Gastroesophageal sphincter (tissue), 4 donors: ENCODE measurements at regions not wholly inside any gene's neighbourhood (a gene's known extent, or its start where the extent isn't known, plus 50 kb on each side); places are given as distances from the start of the nearest gene placed in this dataset.

Source experiments
- ATAC-seq: fragments of 150-250 bp; one replicate; pipeline ENCODE4 v1.9.1; 2016; ENCODE audit warnings: mild to moderate bottlenecking, moderate library complexity
- H3K27ac ChIP-seq, 4 donors: fragments of 200-600 bp; sonication (generic) in 3 of 4; 1 replicate in 3 of 4; 2 replicates in 1 of 4; pipeline ENCODE4 v1.5.1; 2016 to 2019
- H3K27me3 ChIP-seq: fragments of 200-600 bp; sonication (generic); one replicate; pipeline ENCODE4 v1.5.1; 2019
- H3K36me3 ChIP-seq, 2 donors: fragments of 200-600 bp; sonication (generic); one replicate each; pipeline ENCODE4 v1.5.1; 2019; ENCODE audit warnings: control low read depth in 1 of 2
- H3K4me1 ChIP-seq, 3 donors: fragments of 200-600 bp; sonication (generic); 1 replicate in 2 of 3; 2 replicates in 1 of 3; pipeline ENCODE4 v1.5.1; 2016 to 2019; ENCODE audit warnings: control low read depth in 2 of 3
- H3K4me3 ChIP-seq, 2 donors: fragments of 200-600 bp; sonication (generic); one replicate each; pipeline ENCODE4 v1.5.1; 2019; ENCODE audit warnings: mild to moderate bottlenecking in 1 of 2, moderate library complexity in 1 of 2
- H3K9me3 ChIP-seq, 3 donors: fragments of 200-600 bp; sonication (generic); one replicate each; pipeline ENCODE4 v1.5.1; 2017 to 2019; ENCODE audit warnings: control low read depth in 2 of 3
- CTCF ChIP-seq, 4 experiments: fragments of 200-600 bp in 2 of 4; fragments of 450-650 bp in 2 of 4; sonication (generic) in 1 of 4; IDR thresholded peaks; one replicate each; pipeline ENCODE4 v1.5.1; 2017 to 2019; ENCODE audit warnings: antibody characterized with exemption in 4 of 4, mild to moderate bottlenecking in 2 of 4, moderate library complexity in 2 of 4
- EP300 ChIP-seq: sonication (generic); formaldehyde crosslinking; IDR thresholded peaks from one replicate; pipeline ENCODE4 v1.6.1; 2017; ENCODE audit warnings: antibody characterized with exemption, mild to moderate bottlenecking
- POLR2A ChIP-seq, 2 donors: fragments of 450-650 bp; IDR thresholded peaks; one replicate each; pipeline ENCODE4 v1.6.1; 2017; ENCODE audit warnings: antibody characterized with exemption in 2 of 2, mild to moderate bottlenecking in 2 of 2, moderate library complexity in 1 of 2
- POLR2AphosphoS5 ChIP-seq: sonication (generic); formaldehyde crosslinking; IDR thresholded peaks from one replicate; pipeline ENCODE4 v1.6.1; 2017; ENCODE audit warnings: antibody characterized with exemption
- WGBS, 2 donors: methylation state at CpG; one replicate each; pipeline ENCODE4 v1.1.5; 2018; ENCODE audit warnings: low coverage in 1 of 2; 5-methylcytosine and 5-hydroxymethylcytosine counted together

- Histone ChIP-seq H3K4me1 (no peaks in the 10 kb centered on the region), H3K27ac (no peak overlapping the region), H3K9me3 (no peaks in the 10 kb centered on the region), H3K27me3 (no peaks in the 10 kb centered on the region), H3K4me3 (no peak overlapping the region), H3K36me3 (peaks cover 0 to 3% of the 10 kb centered on the region in 2 donors)
- no peak for ATAC-seq
- TF ChIP-seq EP300: no peak
- no peak for TF ChIP-seq POLR2A (IDR thresholded peaks at IDR 0.05)
- TF ChIP-seq POLR2AphosphoS5: no peak
- no peak for TF ChIP-seq CTCF (IDR thresholded peaks at IDR 0.05)
- WGBS, 2 donors: 73 to 86% methylated on average over 10 of the region's 10 CpGs
Measured at GRCh38 chr13:99751517-99752199, 219.9 kb downstream of the ZIC5 start.

GRCh38 chr13:99750951-99751350, 220.6 kb downstream of the ZIC5 start:
- ATAC-seq: no peak

GRCh38 chr13:99749271-99750019, 222.1 kb downstream of the ZIC5 start:
- TF ChIP-seq POLR2AphosphoS5: no peak
- no peak for TF ChIP-seq POLR2A (IDR thresholded peaks at IDR 0.05)
- H3K27ac ChIP-seq: no peak overlapping the region
- peaks cover 0 to 3% of the 10 kb centered on the region in 2 donors for H3K36me3 ChIP-seq
- H3K4me3 ChIP-seq: no peak overlapping the region
- no peaks in the 10 kb centered on the region for H3K27me3 ChIP-seq
- no peaks in the 10 kb centered on the region for H3K4me1 ChIP-seq
- H3K9me3 ChIP-seq: no peaks in the 10 kb centered on the region
- WGBS, 2 donors: 81 to 82% methylated on average over 8 to 11 of the region's 11 CpGs
- ATAC-seq: no peak

More at GRCh38 chr13:99750951-99751350, 220.6 kb downstream of the ZIC5 start:
- no peak overlapping the region for H3K27ac ChIP-seq
- H3K9me3 ChIP-seq: no peaks in the 10 kb centered on the region
- no peak for TF ChIP-seq CTCF (IDR thresholded peaks at IDR 0.05)
- no peak for TF ChIP-seq EP300
- no peak for TF ChIP-seq POLR2AphosphoS5
- no peak for TF ChIP-seq POLR2A (IDR thresholded peaks at IDR 0.05)
- H3K36me3 ChIP-seq: peaks cover 0 to 3% of the 10 kb centered on the region in 2 donors
- no peaks in the 10 kb centered on the region for H3K27me3 ChIP-seq
- WGBS, 2 donors: 94 to 99% methylated on average over 8 of the region's 8 CpGs
- H3K4me3 ChIP-seq: no peak overlapping the region
- H3K4me1 ChIP-seq: no peaks in the 10 kb centered on the region

GRCh38 chr13:99747403-99747710, 224.2 kb downstream of the ZIC5 start:
- TF ChIP-seq CTCF (IDR thresholded peaks at IDR 0.05) (no peak), POLR2AphosphoS5 (no peak), EP300 (no peak), POLR2A (IDR thresholded peaks at IDR 0.05) (no peak)
- no peak for ATAC-seq
- Histone ChIP-seq H3K36me3 (peaks cover 0 to 3% of the 10 kb centered on the region in 2 donors), H3K27ac (no peak overlapping the region), H3K4me3 (no peak overlapping the region), H3K27me3 (no peaks in the 10 kb centered on the region), H3K9me3 (no peaks in the 10 kb centered on the region), H3K4me1 (peaks cover 0 to 1% (median 0%) of the 10 kb centered on the region in 3 donors)
- WGBS, 2 donors: 16 to 67% methylated on average over 1 to 4 of the region's 7 CpGs

- Histone ChIP-seq H3K27me3 (no peaks in the 10 kb centered on the region), H3K4me1 (peaks cover 0 to 7% (median 0%) of the 10 kb centered on the region in 3 donors), H3K27ac (no peak overlapping the region), H3K4me3 (no peak overlapping the region), H3K9me3 (no peaks in the 10 kb centered on the region), H3K36me3 (peaks cover 0 to under 1% of the 10 kb centered on the region in 2 donors)
- TF ChIP-seq CTCF (IDR thresholded peaks at IDR 0.05) (no peak), POLR2AphosphoS5 (no peak), POLR2A (IDR thresholded peaks at IDR 0.05) (no peak), EP300 (no peak)
- whole genome bisulfite sequencing, 2 donors: 36 to 60% methylated on average over 2 to 14 of the region's 14 CpGs
- no peak for ATAC-seq
Measured at GRCh38 chr13:99746637-99747402, 224.7 kb downstream of the ZIC5 start.
